MM.1S (cell line): ENCODE measurements at regions not wholly inside any gene's neighbourhood (a gene's known extent, or its start where the extent isn't known, plus 50 kb on each side); places are given as distances from the start of the nearest gene placed in this dataset.
"Not testable (repeated sequence)": the region's sequence is repeated elsewhere in the genome, so short reads cannot be mapped to it uniquely, and the experiment has no call there.

Experiments used
- DNase-seq: peaks from one replicate; pipeline ENCODE4 v3.0.0-alpha.2; 2015
- H2AFZ ChIP-seq: fragments of 300-600 bp; sonication (generic); 2 replicates; pipeline ENCODE4 v1.6.0; 2016; ENCODE audit warnings: antibody characterized with exemption, low read length
- H3F3A ChIP-seq: fragments of 300-600 bp; sonication (generic); 2 replicates; pipeline ENCODE4 v1.6.1; 2016; ENCODE audit warnings: mild to moderate bottlenecking, antibody characterized with exemption, low read length, moderate library complexity, mixed read lengths; ENCODE audit not compliant: insufficient read depth
- H3K27ac ChIP-seq: fragments of 300-600 bp; sonication (generic); 2 replicates; pipeline ENCODE4 v1.5.1; 2016; ENCODE audit warnings: mild to moderate bottlenecking, low read length
- H3K27me3 ChIP-seq: fragments of 300-600 bp; sonication (generic); replicated peaks from 2 replicates; pipeline ENCODE4 v1.6.0; 2016; ENCODE audit warnings: low read length; ENCODE audit not compliant: insufficient read depth
- H3K36me3 ChIP-seq: fragments of 300-600 bp; sonication (generic); replicated peaks from 2 replicates; pipeline ENCODE4 v1.6.1; 2016; ENCODE audit warnings: mild to moderate bottlenecking, low read length, mixed read lengths; ENCODE audit not compliant: insufficient read depth
- H3K4me1 ChIP-seq: fragments of 300-600 bp; sonication (generic); 2 replicates; pipeline ENCODE4 v1.6.1; 2016; ENCODE audit warnings: low read length, mixed read lengths
- H3K4me2 ChIP-seq: fragments of 300-600 bp; sonication (generic); 2 replicates; pipeline ENCODE4 v1.6.0; 2016; ENCODE audit warnings: low read depth, low read length
- H3K4me3 ChIP-seq: fragments of 300-600 bp; sonication (generic); 2 replicates; pipeline ENCODE4 v1.5.1; 2016; ENCODE audit warnings: low read length, mixed read lengths
- H3K79me2 ChIP-seq: fragments of 300-600 bp; sonication (generic); 2 replicates; pipeline ENCODE4 v1.6.1; 2016; ENCODE audit warnings: mixed run types, low read length, mixed read lengths
- H3K9ac ChIP-seq: fragments of 300-600 bp; sonication (generic); 2 replicates; pipeline ENCODE4 v1.6.1; 2016; ENCODE audit warnings: low read length, mixed read lengths
- H3K9me2 ChIP-seq: fragments of 300-600 bp; sonication (generic); replicated peaks from 2 replicates; pipeline ENCODE4 v1.6.1; 2016; ENCODE audit warnings: mild to moderate bottlenecking, low read length, mixed read lengths; ENCODE audit not compliant: insufficient read depth
- H3K9me3 ChIP-seq: fragments of 300-600 bp; sonication (generic); replicated peaks from 2 replicates; pipeline ENCODE4 v1.6.1; 2016; ENCODE audit warnings: mild to moderate bottlenecking, low read length, mixed read lengths; ENCODE audit not compliant: insufficient read depth
- H4K20me1 ChIP-seq: fragments of 300-600 bp; sonication (generic); 2 replicates; pipeline ENCODE4 v1.6.1; 2016; ENCODE audit warnings: mild to moderate bottlenecking, low read length, moderate library complexity, mixed read lengths; ENCODE audit not compliant: insufficient read depth
- EZH2 ChIP-seq: fragments of 300-600 bp; sonication (generic); optimal IDR thresholded peaks from 2 replicates; pipeline ENCODE3; 2017; ENCODE audit warnings: low read depth, mild to moderate bottlenecking, antibody characterized with exemption, low read length, mixed read lengths
- EZH2phosphoT487 ChIP-seq: fragments of 300-600 bp; sonication (generic); IDR thresholded peaks from 2 replicates; pipeline ENCODE4 v1.6.1; 2018; ENCODE audit warnings: antibody characterized with exemption, low read length
- TF ChIP-seq, protein P1 (sequence below): fragments of 300-600 bp; sonication (generic); IDR thresholded peaks from 2 replicates; pipeline ENCODE4 v1.5.1; 2016; ENCODE audit warnings: antibody characterized with exemption, low read length, mixed read lengths

DNA sequence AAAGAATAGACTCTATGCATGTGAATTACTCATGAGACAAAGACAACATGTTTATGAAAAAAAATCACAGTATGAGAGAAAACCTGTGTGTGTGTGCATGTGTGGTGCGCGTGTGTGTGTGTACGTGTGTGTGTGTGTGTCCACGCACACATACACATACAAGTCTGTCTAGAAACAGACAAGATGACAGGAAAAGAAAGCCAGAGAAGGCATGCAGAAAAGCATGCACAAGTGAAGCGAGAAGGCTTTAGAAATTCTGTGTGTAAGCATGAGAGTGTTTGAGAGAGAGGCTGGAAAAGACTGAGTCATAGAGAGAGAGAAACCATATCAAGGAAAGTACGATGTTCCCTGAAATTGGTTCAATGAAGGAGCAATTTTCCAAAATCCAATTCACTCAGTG, 566.4 kb upstream of the C16orf82 start:
- no peak overlapping the region for H2AFZ ChIP-seq
- H3K9me3 ChIP-seq = no peaks in the 10 kb centered on the region
- H3K9me2 ChIP-seq = no peaks in the 10 kb centered on the region
- H3K27ac ChIP-seq = no peak overlapping the region
- H3F3A ChIP-seq = no peaks in the 10 kb centered on the region
- no peaks in the 10 kb centered on the region for H3K27me3 ChIP-seq
- no peak for DNase-seq
- H3K79me2 ChIP-seq = no peaks in the 10 kb centered on the region
- TF ChIP-seq EZH2 = no peak
- no peak overlapping the region for H3K9ac ChIP-seq
- no peak overlapping the region for H3K4me2 ChIP-seq
- no peaks in the 10 kb centered on the region for H4K20me1 ChIP-seq
- no peaks in the 10 kb centered on the region for H3K4me1 ChIP-seq
- no peaks in the 10 kb centered on the region for H3K36me3 ChIP-seq
- H3K4me3 ChIP-seq = no peak overlapping the region

DNA sequence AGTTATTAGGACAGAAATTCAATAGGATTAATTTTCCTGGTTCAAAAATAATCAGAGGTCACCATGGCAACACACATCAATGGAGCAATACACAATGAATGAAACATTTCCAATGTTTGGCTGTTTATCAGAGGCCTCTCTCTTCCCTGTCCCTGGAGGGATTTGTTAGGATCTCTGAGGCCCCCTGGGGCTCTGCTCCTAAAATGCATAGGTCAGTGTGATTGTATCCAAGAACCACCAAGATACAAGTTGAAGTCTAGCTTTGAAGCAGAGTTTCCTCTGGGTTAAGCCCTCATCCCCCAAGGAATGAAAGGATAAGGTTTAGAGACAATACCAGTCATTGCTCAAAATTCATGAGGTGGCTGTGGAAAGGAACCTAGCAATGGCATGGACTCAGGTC, 561.2 kb upstream of the C16orf82 start:
- Histone ChIP-seq H3K27me3 (no peaks in the 10 kb centered on the region), H4K20me1 (no peaks in the 10 kb centered on the region), H3K9ac (no peak overlapping the region), H3K4me2 (no peak overlapping the region), H3K27ac (no peak overlapping the region), H3K9me3 (no peaks in the 10 kb centered on the region), H2AFZ (no peak overlapping the region), H3K4me1 (no peaks in the 10 kb centered on the region), H3K4me3 (no peak overlapping the region), H3K36me3 (no peaks in the 10 kb centered on the region), H3K9me2 (no peaks in the 10 kb centered on the region), H3K79me2 (no peaks in the 10 kb centered on the region), H3F3A (no peaks in the 10 kb centered on the region)
- no peak for TF ChIP-seq EZH2
- TF ChIP-seq, protein P1, sequence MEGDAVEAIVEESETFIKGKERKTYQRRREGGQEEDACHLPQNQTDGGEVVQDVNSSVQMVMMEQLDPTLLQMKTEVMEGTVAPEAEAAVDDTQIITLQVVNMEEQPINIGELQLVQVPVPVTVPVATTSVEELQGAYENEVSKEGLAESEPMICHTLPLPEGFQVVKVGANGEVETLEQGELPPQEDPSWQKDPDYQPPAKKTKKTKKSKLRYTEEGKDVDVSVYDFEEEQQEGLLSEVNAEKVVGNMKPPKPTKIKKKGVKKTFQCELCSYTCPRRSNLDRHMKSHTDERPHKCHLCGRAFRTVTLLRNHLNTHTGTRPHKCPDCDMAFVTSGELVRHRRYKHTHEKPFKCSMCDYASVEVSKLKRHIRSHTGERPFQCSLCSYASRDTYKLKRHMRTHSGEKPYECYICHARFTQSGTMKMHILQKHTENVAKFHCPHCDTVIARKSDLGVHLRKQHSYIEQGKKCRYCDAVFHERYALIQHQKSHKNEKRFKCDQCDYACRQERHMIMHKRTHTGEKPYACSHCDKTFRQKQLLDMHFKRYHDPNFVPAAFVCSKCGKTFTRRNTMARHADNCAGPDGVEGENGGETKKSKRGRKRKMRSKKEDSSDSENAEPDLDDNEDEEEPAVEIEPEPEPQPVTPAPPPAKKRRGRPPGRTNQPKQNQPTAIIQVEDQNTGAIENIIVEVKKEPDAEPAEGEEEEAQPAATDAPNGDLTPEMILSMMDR = no peak
- no peak for TF ChIP-seq EZH2phosphoT487
- no peak for DNase-seq

DNA sequence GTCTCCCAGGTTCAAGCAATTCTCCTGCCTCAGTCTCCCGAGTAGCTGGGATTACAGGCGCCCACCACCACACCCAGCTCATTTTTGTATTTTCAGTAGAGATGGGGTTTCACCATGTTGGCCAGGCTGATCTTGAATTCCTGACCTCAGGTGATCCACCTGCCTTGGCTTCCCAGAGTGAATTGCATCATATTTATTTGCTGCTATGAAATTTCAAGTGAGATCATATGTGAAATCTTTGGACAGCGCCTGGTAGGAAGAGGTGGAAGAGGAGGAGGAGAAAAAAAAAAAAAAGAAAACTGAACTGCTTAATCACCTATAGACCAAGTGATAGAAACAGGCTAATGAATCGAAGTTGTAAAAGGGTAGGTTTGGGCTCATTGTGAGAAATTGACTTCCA, 557.8 kb upstream of the C16orf82 start:
- not testable (repeated sequence) for H3K4me3 ChIP-seq, DNase-seq, H3K36me3 ChIP-seq, H3K9me3 ChIP-seq, H3K27ac ChIP-seq, H3K27me3 ChIP-seq, H3K9ac ChIP-seq, H3K79me2 ChIP-seq, H3K9me2 ChIP-seq, H3F3A ChIP-seq, H3K4me1 ChIP-seq, H2AFZ ChIP-seq, H3K4me2 ChIP-seq, H4K20me1 ChIP-seq

DNA sequence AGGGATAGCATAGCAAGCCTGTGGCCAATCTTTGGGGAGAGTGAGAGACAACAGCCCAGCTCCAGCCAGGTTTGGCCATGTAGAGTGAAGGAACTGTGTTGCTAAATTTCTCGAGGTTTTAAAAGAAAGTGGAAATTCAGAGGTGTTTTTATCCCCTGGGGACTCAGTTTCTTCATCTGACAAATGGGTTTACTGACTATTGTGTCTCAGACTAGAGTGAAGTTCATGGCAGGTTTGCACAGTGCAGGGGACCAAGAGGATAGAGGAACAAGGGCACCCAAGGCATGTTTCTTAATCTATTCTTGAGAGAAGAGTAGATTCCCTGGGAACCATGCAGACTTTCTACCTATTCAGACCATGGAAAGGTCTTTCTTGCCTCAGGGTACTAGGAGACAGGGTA, 555.8 kb upstream of the C16orf82 start:
- H4K20me1 ChIP-seq = no peaks in the 10 kb centered on the region
- no peak overlapping the region for H3K4me2 ChIP-seq
- H2AFZ ChIP-seq = no peak overlapping the region
- H3K4me3 ChIP-seq = no peak overlapping the region
- H3K36me3 ChIP-seq = no peaks in the 10 kb centered on the region
- H3K27me3 ChIP-seq = no peaks in the 10 kb centered on the region
- H3F3A ChIP-seq = no peaks in the 10 kb centered on the region
- H3K4me1 ChIP-seq = no peaks in the 10 kb centered on the region
- TF ChIP-seq EZH2phosphoT487 (no peak), EZH2 (no peak)
- TF ChIP-seq, protein P1 = no peak
- DNase-seq = no peak
- no peak overlapping the region for H3K27ac ChIP-seq
- no peaks in the 10 kb centered on the region for H3K9me3 ChIP-seq
- no peaks in the 10 kb centered on the region for H3K9me2 ChIP-seq
- no peaks in the 10 kb centered on the region for H3K79me2 ChIP-seq
- H3K9ac ChIP-seq = no peak overlapping the region
